T1000 (cell line): ENCODE measurements at regions not wholly inside any gene's neighbourhood (a gene's known extent, or its start where the extent isn't known, plus 50 kb on each side); places are given as distances from the start of the nearest gene placed in this dataset.

Experiments
- DNase-seq: peaks from one replicate; lab custom pipeline; 2025; ENCODE audit warnings: mixed read lengths; lab: John Stamatoyannopoulos, UW

DNA sequence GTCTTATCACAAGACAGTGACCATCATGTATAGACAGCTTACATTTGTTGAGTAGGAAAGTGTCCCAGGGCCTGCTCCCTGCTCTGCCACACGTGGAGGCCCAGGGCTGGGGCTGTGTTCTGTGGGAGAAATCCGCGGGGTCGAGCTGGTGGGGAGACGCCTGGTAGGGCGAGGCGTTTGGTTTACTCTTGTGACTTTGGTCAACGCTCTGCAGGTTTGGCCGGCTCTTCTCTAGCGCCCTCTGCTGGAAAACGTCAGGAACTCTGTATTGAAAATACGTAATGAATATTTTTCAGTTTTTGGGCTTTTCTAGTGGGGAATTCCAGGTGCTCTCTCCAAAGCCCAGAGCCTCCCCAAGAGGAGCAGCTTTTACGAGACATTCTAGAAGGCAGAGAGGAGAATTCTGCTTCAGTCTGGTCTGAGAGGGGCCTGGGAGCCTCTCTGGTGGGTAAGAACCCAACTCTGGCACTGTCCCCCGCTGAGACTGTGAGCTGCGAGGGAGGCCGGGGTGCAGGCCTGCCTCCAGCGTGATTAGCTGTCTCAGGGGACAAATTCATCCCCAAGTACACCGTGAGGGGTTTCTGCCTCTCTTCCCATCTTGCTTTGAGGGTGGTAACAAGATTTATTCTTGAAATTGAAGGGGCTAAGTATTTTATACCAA is 112.6 kb upstream of the RALGAPA2 start:
- no peak for DNase-seq

DNA sequence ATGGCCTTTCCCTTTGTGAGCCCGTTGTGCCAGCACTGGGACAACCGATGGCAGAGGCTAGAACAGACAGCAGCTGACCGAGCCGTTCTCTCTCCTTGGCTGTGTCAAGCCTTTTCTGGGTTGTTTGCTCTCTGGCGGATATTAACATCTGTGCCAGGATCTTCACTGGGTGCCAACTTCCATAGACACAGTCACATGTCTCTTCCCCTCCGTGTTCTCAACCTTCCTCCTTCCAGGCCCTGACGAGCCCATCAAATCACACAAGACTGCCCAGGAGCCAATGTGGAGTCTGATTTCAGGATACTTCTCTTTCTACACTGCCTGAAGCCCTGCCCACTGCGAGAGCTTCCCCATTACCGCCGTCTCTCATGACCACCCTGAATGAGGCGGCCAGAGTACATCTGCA is 111.0 kb upstream of the RALGAPA2 start:
- DNase-seq, result no peak

DNA sequence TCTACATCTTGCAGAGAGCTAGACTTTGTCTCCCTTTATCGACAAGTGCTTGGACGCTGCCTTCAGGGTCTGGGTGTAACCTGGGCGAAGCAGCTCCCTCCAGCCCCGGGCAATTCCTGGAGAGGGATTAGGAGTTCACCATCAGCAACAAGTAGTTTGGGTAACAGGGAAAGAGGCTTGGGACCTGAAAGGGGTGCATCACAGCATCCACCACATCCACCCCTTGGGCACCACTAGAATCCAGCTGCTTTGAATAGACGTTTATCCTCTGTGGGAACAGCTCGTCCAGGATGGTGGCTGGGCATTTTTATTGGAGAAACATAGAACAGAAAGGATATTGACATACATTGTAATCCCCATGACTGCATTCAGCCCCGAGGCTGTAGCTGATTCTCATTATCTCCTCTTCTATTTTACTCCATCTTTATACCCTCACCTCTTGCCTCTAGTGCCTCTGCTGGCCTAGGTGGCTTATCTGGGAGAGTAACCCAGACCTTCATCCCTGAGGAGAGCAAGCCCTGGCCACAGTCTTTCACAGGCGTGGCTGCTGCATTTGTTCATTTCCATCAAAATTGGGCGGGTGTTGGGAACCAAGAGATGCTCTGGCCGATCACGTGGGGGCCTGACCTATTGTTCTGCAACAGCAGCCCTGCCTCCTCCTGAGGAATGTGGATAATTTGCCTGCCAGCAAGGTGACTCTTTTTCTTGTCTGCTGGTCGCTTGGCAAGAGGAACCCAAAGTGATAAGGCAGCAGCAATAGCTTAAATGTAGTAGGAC is 109.2 kb upstream of the RALGAPA2 start:
- no peak for DNase-seq

DNA sequence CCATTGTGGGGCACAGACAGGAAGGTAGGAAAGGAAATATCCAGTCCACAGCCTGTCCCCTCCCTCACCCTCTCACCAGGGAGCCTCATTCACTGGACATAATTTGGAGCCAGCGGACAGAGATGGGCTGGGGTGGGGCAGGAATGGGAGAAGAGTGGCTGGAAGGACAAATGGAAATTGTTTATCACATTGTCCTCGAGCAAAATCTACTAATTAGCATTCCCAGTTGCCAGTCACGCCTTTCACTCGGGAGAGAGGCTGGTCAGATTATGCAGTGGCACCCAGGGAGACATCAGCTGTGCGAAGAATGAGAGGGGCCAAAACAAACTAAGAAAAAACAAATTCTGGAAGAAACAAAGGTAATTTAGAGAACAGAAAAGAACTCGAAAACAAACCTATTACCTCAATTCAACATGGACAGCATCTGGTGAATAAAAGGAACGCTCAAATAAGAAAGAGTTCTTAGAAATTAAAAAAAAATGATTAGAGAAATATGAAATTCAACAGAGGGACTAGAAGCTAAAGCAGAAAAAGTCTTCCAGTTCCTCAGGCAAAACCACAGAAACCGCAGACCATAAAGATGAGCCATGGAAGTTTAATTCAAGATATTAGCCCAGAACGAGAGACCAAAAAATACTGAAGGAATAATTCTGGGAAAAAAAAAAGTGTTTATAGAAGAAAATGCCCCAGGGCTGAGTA is 108.5 kb upstream of the RALGAPA2 start:
- no peak for DNase-seq

DNA sequence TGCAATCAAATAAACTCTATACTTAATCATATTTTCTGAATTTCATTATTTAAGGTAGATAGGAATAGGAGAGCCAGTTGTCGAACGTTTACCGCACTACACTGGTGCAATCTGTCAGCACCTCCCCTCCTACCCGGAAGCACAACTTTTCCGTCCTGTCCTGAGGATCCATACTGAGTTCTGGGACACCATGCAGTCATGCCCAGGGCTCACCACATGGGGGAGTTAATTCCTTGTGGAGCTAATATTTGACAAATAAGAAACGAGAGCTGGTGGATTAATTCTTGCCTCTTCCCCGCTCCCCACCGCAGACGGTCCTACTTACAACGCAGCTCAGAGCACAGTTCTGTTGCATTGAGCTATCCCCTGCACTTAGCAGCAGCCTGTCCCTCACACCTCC is 107.7 kb upstream of the RALGAPA2 start:
- DNase-seq, result no peak

DNA sequence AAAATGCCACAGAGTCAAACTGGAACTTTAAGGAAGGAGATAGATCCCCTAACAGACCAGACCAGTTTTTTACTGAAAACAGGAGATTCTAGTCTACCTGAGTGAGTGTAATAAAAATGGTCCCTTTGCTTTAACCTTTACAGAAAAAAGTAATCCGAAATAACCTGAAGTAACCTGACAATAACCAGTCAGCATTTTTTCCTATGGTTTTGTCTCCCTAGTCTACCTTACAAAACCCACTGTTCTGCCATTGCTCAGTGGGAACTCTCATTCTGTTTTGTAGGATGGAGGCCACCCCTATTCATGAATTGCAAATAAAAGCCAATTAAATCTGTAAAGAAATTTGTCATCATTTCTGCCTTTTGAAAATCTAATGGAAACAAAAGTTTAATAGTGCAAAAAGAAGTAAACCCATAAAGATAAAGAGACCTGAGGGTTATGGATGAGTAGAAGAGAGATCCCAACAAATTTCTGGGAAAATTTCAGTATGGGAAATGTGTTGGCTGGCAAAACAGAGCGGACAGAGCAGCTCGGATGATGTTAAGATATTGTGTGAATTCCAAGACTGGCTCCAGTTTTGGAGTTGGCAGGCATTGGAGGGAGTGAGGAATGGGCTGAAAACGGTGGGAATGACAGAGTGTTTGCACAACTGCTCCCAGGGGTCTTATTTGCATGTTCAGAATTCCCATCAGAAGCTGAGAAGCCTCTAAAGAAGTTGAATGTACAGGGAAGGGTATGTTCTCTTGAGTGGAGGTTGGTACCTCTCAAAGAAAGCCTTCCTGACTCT is 104.7 kb upstream of the RALGAPA2 start:
- DNase-seq, result no peak

DNA sequence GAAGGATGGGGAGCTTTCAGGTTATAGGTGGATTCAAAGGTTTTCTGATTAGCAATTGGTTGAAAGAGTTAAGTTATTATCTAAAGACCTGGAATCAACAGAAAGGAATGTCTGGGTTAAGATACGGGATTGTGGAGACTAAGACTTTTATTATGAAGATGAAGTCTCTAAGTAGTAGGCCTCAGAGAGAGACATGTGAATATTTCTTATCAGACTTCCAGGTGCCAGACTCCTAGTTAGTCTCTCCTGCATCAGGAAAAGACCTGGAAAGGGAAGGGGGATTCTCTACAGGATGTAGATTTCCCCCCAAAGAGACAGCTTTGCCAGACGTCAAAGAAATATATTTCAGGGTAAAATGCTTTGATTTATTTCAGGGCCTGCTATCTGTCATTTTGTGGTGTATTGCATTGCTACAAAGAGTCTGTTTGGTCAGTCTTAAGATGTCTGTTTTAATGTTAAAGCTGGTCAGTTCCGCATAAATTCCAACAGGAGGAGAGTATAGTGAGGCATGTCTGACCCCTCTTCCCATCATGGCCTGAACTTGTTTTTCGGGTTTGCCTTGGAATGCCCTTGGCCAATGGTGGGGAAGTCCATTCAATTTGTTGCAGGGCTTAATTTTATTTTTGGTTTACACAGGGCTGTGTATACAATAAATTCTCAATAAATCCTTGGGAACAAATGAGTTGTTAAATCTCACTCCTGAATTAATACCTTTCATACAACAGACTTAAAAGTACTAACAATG is 103.4 kb upstream of the RALGAPA2 start:
- no peak for DNase-seq

DNA sequence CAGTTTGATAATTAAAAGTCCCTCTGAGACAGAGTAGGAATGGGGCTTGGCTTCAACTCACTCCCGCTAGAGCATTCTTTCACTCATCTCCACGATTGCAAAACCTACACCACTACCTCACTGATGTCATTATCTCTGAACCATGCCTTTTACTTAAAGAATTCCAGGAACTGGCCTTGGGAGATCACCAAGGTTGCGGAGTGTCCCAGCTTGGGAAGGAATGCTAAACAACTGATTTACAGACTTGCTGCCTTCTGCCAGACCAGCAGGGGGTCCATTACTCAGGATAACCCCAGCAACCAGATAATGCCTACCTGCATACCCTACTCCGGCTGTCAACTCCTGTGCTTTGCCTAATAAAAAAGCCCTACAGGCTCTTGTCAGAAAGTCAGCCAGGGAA is 102.2 kb upstream of the RALGAPA2 start:
- no peak for DNase-seq

DNA sequence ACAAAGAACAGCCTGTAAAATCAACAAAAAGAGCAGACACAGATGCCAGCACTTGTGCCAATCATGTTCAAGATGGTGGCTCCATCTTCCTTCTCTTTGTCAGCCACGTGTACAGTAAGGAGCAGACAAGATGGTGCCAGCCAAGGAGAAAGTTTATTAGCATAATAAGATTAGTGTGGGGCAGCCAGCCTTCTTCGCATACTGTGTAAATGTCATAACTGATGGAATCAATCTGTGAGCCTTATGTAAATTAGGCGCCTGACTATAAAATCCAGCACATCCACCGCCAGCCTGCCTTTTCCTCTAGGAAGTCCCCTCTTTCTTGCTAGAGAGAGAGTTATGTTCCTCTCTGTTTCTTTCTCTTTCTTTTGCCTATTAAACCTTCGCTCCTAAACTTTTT is 99.7 kb upstream of the RALGAPA2 start:
- DNase-seq, result no peak

DNA sequence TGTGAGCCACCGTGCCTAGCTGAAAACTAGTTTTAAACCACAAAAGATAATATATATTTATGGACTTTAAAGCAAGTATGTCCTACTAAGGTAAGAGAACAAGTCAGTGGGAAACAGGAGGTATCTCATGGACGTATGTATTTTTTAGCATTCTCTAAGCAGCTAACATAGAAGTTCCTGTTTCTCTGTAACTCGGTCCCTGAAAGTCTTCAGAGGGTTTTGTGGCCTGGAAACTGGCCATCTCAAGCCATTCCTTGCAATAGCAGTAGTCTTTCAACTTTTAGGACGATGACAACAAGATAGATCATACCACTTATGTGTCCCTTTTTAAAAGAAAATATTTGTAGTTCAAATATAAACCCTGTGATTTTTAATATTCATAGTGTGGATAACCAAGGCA is 95.6 kb upstream of the RALGAPA2 start:
- DNase-seq, result no peak

DNA sequence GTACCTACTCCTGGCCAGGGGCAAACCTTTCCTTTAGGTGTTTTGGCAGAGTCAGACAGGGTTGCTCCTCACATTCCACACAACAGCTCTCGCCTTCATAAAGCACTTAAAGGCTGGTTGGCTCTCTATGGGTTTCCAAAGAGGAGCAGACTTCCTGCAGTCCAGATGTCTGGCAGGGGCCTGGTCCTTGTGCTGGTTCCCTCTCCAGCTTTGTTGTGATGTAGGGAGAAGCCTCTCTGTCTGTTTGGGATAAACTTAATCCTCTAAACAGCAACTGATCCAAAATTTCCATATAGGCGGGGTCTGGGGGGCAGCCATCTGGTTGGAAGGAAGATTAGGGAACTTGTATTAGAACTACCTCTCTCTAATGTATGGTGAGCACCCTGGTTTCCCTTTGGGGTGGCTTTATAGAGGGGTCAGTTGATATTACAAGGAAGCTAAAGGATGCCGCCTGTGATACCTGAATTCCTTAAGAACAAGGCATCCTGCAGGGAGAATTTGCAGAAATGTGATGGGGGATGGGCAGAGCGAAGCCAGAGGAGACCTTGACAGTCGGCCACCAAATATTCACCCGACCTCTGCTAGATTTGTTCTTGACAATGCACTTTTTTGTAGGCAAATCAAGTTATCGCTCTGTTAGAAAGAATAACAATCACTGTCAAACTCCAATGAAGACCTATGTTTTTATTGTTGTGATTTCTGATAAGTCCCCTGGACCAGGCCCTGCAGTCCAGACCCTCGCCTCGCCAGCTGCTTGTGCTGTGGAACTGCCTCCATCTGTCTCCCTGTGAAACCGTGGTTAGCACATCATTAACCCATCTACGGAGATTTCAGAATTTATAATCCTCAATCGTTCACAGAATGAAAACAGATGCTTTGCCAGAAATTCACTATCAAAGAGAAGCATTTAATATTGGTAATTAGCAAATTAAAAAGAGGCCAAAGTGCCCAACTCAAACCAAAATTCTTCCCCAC is 94.0 kb upstream of the RALGAPA2 start:
- no peak for DNase-seq

DNA sequence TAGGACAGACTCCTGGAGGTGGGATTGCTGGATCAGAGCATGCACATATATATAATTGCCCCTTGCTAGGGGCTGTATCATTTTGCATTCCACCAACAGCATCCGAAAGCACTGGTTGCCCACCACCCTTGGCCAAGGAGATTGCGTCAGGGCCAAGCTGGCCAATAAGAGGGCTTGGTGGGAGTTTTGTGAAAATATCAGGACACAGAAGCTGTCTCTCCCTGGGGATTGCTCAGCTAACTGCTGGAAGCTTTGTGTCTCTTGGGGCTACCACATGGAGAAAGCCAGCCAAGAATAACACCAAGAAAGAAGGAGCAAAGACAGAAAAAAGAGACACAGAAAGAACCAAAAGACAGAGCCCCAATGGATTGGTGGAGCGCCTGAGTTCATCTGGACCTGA is 90.6 kb upstream of the RALGAPA2 start:
- no peak for DNase-seq

DNA sequence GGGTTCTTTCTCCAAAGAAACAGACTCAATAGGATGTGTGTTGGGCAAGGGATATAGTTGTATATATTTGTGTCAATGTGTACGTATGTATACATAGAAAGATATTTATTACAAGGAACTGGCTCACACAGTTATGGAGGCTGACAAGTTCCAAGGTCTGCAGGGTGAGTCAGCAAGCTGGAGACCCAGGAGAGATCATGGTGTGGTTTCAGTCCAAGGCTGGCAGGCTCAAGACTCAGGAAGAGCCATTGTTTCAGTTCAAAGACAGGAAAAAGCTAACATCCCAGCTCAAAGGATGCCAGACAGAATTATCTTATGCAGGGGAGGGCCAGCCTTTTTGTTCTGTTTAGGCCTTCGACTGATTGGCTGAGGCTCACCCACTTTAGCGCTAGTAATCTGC is 89.9 kb upstream of the RALGAPA2 start:
- no peak for DNase-seq

DNA sequence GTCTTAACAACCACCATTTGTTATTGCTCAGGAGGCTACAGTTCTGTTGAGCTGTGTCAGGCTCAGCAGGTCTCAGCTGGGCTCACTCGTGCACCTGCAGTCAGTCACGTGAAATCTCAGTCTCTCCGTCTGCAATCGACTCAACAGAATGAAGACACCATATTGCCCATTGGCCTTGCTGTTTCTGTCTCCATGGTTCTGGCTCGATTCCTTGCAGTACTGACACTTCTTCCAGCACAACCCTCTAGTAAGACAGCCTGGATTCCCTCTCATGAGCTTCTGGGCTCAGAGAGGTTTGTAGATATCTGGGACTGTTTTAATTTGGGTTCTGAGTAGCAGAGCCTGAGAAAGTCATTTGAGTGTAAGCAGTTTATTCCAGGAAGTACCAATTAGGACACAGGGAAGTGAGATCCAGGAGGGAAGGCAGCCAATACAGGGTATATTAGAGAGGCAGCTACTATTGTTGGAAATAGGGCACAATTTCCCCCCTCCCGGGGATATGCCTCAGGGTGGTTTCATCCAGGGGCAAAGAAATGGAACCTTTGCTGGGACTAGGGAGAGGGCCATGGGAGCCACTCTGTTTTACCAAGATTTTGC is 87.4 kb upstream of the RALGAPA2 start:
- DNase-seq, result no peak

DNA sequence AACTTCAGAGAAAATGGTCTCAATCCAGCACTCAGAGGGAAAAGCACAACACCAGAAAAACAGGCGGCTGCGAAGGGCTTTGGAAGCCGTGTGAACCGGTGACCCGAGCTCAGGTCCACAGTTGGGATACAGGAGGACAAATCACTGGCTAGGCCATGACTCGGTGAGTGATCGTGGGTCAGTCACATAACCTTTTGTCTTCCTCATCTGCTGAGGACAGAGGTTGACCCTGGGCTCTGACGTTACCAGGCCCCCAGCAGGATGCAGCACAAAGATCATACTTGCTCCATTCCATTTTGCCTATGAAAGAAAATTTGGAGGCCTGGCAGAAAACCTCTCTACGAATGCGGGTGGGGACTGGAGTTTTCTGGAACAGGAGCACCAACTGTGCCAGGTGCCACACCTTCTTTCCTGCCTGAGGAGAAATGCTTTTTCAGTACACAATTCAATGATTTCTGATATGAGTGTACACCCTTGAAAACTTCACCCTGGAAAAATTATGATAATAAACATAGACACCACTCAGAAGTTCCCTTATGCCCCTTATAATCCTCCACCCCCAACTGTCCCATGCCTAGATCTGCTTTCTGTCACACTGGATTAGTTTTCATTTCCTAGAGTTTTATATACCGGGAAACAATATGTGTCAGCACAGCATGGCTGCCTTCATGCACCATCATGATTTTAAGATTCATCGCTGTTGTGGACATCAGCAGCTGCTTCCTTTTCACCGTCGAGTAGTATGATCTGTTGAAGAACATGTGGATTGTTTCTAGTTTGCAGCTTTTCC is 85.3 kb upstream of the RALGAPA2 start:
- DNase-seq, result no peak

DNA sequence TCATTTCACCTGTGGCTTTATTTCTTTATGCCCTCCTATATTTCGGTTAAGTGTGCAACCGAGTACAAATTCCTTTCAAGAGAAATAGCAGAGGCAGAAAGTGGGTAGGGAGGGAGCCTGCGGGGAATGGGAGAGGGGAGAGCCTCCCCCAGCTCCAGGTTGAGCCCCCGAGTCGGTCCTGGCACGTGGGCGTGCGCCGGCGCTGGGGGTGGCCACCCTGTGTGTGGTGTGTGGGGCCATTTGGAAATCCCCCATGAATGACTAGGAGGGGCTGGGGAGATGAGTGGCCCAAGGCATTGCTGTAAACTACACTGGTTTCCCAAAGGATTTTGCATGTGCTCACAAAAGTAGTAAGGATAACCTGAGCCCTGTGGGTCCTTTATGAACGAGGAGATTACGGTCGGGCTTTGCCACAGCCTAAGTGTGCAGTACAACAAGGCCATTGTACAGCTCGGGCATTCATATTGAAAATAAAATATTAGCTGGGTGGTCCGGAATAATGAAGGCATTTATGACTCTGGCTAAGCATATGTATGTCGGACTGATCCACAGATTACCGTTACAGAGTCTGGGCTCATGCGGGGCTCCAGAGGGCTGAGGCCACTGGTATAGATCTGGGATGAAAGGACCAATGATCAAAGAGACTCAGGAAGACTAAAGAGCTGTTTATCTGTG is 84.5 kb upstream of the RALGAPA2 start:
- DNase-seq, result no peak

DNA sequence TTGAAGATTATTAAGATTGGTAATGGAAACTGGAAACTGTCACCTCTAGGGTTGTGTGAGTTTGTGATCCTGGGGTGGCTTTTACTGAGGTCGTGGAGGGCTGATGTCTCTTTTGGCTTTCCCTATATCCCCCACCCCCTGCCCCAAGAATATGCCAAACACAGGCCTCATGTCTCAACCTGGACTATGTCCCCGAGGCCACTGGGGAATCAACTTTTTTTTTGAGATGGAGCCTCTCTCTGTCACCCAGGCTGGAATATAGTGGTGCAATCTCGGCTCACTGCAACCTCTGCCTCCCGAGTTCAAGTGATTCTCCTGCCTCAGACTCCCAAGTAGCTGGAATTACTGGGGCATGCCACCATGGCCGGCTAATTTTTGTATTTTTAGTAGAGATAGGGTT is 83.3 kb upstream of the RALGAPA2 start:
- DNase-seq, result no peak

DNA sequence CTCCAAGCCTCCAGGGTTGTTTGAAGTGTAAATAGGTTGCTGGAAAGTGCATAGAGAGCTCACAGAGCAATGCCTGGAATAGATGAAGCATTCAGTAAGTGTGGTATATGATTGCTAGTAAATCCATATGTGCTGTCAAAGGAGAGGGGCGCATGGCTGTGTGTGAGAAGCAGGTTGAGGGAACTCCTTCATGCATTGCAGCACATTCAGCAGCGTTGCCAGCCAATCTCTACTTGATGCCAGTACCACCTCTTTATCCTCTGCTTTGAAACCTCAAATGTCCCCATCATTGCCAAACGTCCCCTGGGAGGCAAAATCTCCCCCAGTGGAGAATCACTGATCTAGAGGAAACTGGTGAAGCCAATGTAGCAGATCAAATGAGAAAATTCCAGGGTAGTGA is 82.7 kb upstream of the RALGAPA2 start:
- DNase-seq, result no peak

DNA sequence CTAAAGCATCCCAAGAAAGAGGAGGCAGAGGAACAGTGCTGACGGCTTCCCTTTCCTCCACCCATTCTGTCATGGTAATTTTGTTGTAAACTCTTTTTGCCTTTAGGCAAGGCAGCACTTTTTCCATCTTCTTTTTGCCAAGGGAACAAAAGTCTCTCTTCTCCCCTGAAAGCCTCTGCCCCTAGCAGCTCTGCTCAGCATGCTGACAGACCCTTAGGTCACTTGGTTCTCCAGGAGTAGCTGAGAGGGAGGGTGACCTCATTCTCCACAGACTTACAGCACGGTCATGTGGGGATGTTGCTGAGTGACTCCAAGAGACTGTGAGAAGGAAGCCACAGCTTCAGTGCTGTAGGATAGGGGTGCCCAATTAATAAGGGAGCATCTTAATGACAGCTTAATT is 81.1 kb upstream of the RALGAPA2 start:
- DNase-seq, result no peak
